SKM-1 (cell line): ENCODE measurements at regions not wholly inside any gene's neighbourhood (a gene's known extent, or its start where the extent isn't known, plus 50 kb on each side); places are given as distances from the start of the nearest gene placed in this dataset.

Experiments used
- DNase-seq: peaks from one replicate; lab custom pipeline; 2025; ENCODE audit not compliant: unreplicated experiment; lab: John Stamatoyannopoulos, UW

- no peak for DNase-seq
Measured at GRCh38 chr3:71857956-71858355, 73.0 kb upstream of the PROK2 start.

DNA sequence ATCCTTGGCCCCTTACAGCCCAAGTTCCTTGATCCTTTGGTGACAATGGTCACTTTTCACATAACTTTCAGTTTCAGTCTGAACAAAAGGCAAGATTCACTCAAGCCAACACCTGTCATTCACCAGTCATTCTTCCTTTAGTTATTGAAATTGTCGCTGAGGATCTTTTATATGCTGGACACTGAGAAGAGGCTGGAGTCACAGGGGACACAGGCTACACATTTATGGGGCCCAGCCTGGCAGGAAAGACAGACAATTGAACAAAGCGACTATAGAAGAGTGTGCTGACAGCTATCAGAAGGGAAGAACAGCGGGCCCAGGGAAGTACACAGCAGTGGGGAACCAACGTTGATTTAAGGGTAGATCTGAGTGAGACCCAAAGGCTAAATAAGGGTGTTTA is 69.8 kb upstream of the PROK2 start:
- DNase-seq: no peak

GRCh38 chr3:71854096-71854495 is 69.1 kb upstream of the PROK2 start:
- no peak for DNase-seq

DNA sequence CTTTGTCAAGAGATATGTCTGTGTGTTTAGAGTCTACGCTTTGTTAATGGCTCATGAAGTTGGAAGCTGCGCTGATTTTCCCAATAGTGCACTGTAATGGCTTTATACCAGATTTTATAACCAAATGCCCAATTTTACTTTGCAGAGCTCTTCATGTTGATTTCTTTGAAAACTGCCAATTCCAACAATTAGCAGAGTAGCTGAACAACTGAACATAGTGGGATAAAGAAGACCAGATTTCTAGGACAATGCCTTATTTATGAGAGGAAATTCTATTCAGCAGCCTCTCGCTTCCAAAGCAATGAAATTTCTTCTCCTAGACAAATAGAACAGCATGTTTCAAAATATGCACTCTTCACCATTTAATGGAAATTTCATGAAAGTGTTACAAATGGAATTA is 66.9 kb upstream of the PROK2 start:
- no peak for DNase-seq

GRCh38 chr3:71850654-71851053 is 65.7 kb upstream of the PROK2 start:
- peak; percentile 24 for DNase-seq

- no peak for DNase-seq
Measured at GRCh38 chr3:71849681-71850080, 64.7 kb upstream of the PROK2 start.

GRCh38 chr3:71847794-71848193 is 62.8 kb upstream of the PROK2 start:
- DNase-seq: no peak

DNA sequence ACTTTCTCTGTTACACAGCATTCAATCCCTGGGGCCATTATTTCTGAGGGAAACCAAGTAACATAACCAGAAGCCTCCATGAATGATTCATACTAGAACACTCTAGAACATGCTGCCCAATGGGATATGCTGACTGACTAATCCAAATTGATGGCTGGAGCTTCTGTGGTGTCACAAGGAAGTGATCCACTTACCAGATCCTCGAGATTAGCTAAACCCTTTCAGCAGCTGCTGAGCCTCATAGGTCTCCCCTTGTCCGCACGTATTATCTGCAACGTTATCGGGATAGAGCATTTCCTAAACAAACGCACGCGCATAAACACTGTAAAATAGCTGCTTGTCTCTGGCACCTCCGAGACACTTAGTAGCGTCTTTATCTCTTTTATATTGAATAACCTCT is 61.2 kb upstream of the PROK2 start:
- DNase-seq: no peak

DNA sequence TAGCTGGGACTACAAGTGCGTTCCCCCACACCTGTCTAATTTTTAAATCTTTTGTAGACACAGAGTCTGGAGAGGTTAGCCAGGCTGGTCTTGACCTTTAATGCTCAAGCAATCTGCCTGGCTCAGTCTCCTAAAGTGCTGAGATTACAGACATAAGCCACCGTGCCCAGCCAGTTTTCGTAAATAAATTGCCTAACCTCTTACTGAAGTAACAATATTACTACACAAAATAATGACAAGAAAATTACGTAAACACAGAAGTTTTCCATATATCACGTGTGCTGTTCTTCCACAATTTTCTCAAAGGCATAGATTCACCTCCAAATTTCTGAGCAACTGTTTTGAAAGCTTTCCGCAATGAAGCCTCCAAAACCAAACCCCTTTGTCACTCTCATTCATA is 58.1 kb upstream of the PROK2 start:
- no peak for DNase-seq

GRCh38 chr3:71838406-71838805 is 53.5 kb upstream of the PROK2 start:
- DNase-seq: no peak
